ENCODE measurements at regions not wholly inside any gene's neighbourhood (a gene's known extent, or its start where the extent isn't known, plus 50 kb on each side); places are given as distances from the start of the nearest gene placed in this dataset.
A peak's percentile ranks its signal among the peaks of the same experiment; 100 is the strongest.

GRCh38 chr7:26078437-26079336, 73.3 kb upstream of the NFE2L3 start:
- TF ChIP-seq CTCF (IDR thresholded peaks at IDR 0.05 in 2 of 3, conservative IDR thresholded peaks at IDR 0.05 in 1 of 3; ENCODE audit: borderline replicate concordance in 1 of 3, insufficient read depth in 1 of 3, low read depth in 2 of 3, low read length in 2 of 3): peak; percentile 58 to 68 (median 65)
- TF ChIP-seq REST (IDR thresholded peaks at IDR 0.05; ENCODE audit: low read depth): no peak
- TF ChIP-seq EZH2phosphoT487 (IDR thresholded peaks at IDR 0.05; ENCODE audit: borderline replicate concordance): no peak
- TF ChIP-seq POLR2A (IDR thresholded peaks at IDR 0.05; ENCODE audit: borderline replicate concordance, extremely low read depth, insufficient read depth, insufficient read length): no peak
- TF ChIP-seq ZFX (IDR thresholded peaks at IDR 0.05): no peak
- TF ChIP-seq POLR2AphosphoS5 (IDR thresholded peaks at IDR 0.05; ENCODE audit: low read depth, low read length): no peak
- TF ChIP-seq EZH2 (IDR thresholded peaks at IDR 0.05): no peak
- no peak for TF ChIP-seq ZNF274 (IDR thresholded peaks at IDR 0.05; ENCODE audit: low read depth, low read length)

All from HCT116 (cell line).